ENCODE measurements at regions not wholly inside any gene's neighbourhood (a gene's known extent, or its start where the extent isn't known, plus 50 kb on each side); places are given as distances from the start of the nearest gene placed in this dataset.

DNA sequence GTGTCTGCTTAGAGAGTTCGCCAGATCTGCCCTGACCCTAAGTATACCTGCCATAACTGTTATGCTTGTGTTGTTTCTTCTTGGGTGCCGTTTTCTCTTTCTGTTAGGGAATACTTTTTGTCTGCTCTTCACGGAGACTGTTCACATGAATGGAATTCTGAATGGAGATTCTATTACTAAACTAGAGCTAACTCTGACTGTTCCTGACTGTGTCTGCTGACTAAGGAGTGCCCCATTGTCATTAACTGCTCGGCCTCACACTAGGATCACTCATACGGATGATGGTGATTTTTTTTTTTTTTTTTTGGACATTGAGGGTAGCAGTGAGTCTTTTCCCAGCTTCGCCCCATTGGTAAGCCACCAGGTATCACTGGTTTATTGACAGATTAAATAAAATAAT, 104.8 kb upstream of the SLC8A1 start:
- Mint-ChIP-seq H3K4me3 (ENCODE audit: unreplicated experiment) (no peak overlapping the region), H3K36me3 (ENCODE audit: unreplicated experiment) (no peaks in the 10 kb centered on the region), H3K9me3 (ENCODE audit: unreplicated experiment) (no peaks in the 10 kb centered on the region), H3K27ac (ENCODE audit: unreplicated experiment) (no peak overlapping the region), H3K4me1 (ENCODE audit: unreplicated experiment) (no peaks in the 10 kb centered on the region), H3K27me3 (ENCODE audit: unreplicated experiment) (peaks cover 34% of the 10 kb centered on the region)
- no peak for DNase-seq (ENCODE audit: extremely low spot score, unreplicated experiment)
- TF ChIP-seq CTCF (IDR thresholded peaks at IDR 0.05): no peak

GRCh38 chr2:40558761-40559160, 106.9 kb upstream of the SLC8A1 start:
- Mint-ChIP-seq H3K9me3 (ENCODE audit: unreplicated experiment) (no peaks in the 10 kb centered on the region), H3K27me3 (ENCODE audit: unreplicated experiment) (peaks cover 34% of the 10 kb centered on the region), H3K36me3 (ENCODE audit: unreplicated experiment) (no peaks in the 10 kb centered on the region), H3K27ac (ENCODE audit: unreplicated experiment) (no peak overlapping the region), H3K4me1 (ENCODE audit: unreplicated experiment) (no peaks in the 10 kb centered on the region), H3K4me3 (ENCODE audit: unreplicated experiment) (no peak overlapping the region)
- TF ChIP-seq CTCF (IDR thresholded peaks at IDR 0.05): no peak
- DNase-seq (ENCODE audit: extremely low spot score, unreplicated experiment): no peak

GRCh38 chr2:40559175-40559574, 107.3 kb upstream of the SLC8A1 start:
- H3K36me3 Mint-ChIP-seq (ENCODE audit: unreplicated experiment): no peaks in the 10 kb centered on the region
- H3K27ac Mint-ChIP-seq (ENCODE audit: unreplicated experiment): no peak overlapping the region
- H3K4me1 Mint-ChIP-seq (ENCODE audit: unreplicated experiment): no peaks in the 10 kb centered on the region
- peaks cover 35% of the 10 kb centered on the region for H3K27me3 Mint-ChIP-seq (ENCODE audit: unreplicated experiment)
- no peaks in the 10 kb centered on the region for H3K9me3 Mint-ChIP-seq (ENCODE audit: unreplicated experiment)
- H3K4me3 Mint-ChIP-seq (ENCODE audit: unreplicated experiment): no peak overlapping the region
- TF ChIP-seq CTCF (IDR thresholded peaks at IDR 0.05): no peak
- no peak for DNase-seq (ENCODE audit: extremely low spot score, unreplicated experiment)

- H3K4me1 Mint-ChIP-seq (ENCODE audit: unreplicated experiment): no peaks in the 10 kb centered on the region
- no peaks in the 10 kb centered on the region for H3K9me3 Mint-ChIP-seq (ENCODE audit: unreplicated experiment)
- peaks cover 36% of the 10 kb centered on the region for H3K27me3 Mint-ChIP-seq (ENCODE audit: unreplicated experiment)
- TF ChIP-seq CTCF (IDR thresholded peaks at IDR 0.05): no peak
- no peak for DNase-seq (ENCODE audit: extremely low spot score, unreplicated experiment)
- H3K4me3 Mint-ChIP-seq (ENCODE audit: unreplicated experiment): no peak overlapping the region
- H3K36me3 Mint-ChIP-seq (ENCODE audit: unreplicated experiment): no peaks in the 10 kb centered on the region
- no peak overlapping the region for H3K27ac Mint-ChIP-seq (ENCODE audit: unreplicated experiment)
Measured at GRCh38 chr2:40564184-40564583, 112.3 kb upstream of the SLC8A1 start.

DNA sequence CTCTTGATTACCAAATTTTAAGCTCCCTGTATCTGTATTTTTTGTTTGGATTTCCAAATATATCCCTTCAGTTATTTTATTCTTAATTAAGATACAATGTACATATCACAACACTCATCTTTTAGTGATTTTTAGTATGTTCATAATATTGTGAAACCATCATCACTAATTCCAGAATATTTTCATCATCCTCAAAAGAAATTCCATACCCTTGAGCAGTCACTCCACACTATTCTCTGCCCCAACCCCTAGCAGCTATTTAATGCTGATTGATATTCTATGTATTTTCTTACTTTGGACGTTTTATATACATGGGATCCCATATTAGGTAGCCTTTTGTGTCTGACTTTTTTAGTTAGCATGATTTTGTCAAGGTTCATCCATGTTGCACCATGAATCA, 127.4 kb upstream of the SLC8A1 start:
- Mint-ChIP-seq H3K36me3 (ENCODE audit: unreplicated experiment) (no peaks in the 10 kb centered on the region), H3K27me3 (ENCODE audit: unreplicated experiment) (peaks cover 10% of the 10 kb centered on the region), H3K4me1 (ENCODE audit: unreplicated experiment) (no peaks in the 10 kb centered on the region), H3K27ac (ENCODE audit: unreplicated experiment) (no peak overlapping the region), H3K4me3 (ENCODE audit: unreplicated experiment) (no peak overlapping the region), H3K9me3 (ENCODE audit: unreplicated experiment) (no peaks in the 10 kb centered on the region)
- DNase-seq (ENCODE audit: extremely low spot score, unreplicated experiment): no peak
- no peak for TF ChIP-seq CTCF (IDR thresholded peaks at IDR 0.05)
